Panc1 (cell line): ENCODE measurements at regions not wholly inside any gene's neighbourhood (a gene's known extent, or its start where the extent isn't known, plus 50 kb on each side); places are given as distances from the start of the nearest gene placed in this dataset.

Experiments used
- ATAC-seq: fragments of 200-7000 bp; cut with Tn5 transposase; 2 replicates; pipeline ENCODE4 v1.9.1; 2020; ENCODE audit warnings: mild to moderate bottlenecking, moderate library complexity
- BruUV-seq: library from RNA; stranded (reverse); fragments of 400-500 nt; replicated peaks from 2 replicates; lab custom pipeline; 2021; lab: Mats Ljungman, UMichigan
- CTCF ChIA-PET: fragments of 300-600 bp; sonication (Branson Sonifier 250); formaldehyde crosslinking; loops from one replicate; lab custom pipeline; 2022; ENCODE audit warnings: antibody characterized with exemption; lab: Charles Lee
- POLR2A ChIA-PET: fragments of 300-600 bp; sonication (Branson Sonifier 250); formaldehyde crosslinking; loops from one replicate; lab custom pipeline; 2022; ENCODE audit warnings: antibody characterized with exemption; lab: Charles Lee
- DNase-seq: peaks from one replicate; pipeline ENCODE4 v3.0.0-alpha.2; 2010; ENCODE audit warnings: low read depth, low spot score
- H3K27ac ChIP-seq: 2 replicates; pipeline ENCODE4 v1.5.1; 2011; ENCODE audit warnings: mild to moderate bottlenecking, low read length, inconsistent platforms
- H3K27me3 ChIP-seq: fragments of 200-500 bp; sonication (Bioruptor generic); 2 replicates; pipeline ENCODE4 v1.6.0; 2014; ENCODE audit warnings: low read length, inconsistent platforms; ENCODE audit not compliant: control insufficient read depth, insufficient read depth
- H3K36me3 ChIP-seq: fragments of 200-500 bp; sonication (Bioruptor generic); 2 replicates; pipeline ENCODE4 v1.5.1; 2014; ENCODE audit warnings: inconsistent platforms, mild to moderate bottlenecking, low read length, moderate library complexity; ENCODE audit not compliant: control insufficient read depth, insufficient read depth
- H3K4me1 ChIP-seq: 2 replicates; pipeline ENCODE4 v1.5.1; 2011; ENCODE audit warnings: inconsistent platforms, mild to moderate bottlenecking, low read length, moderate library complexity; ENCODE audit not compliant: control insufficient read depth, insufficient read depth
- H3K4me3 ChIP-seq, 2 experiments: 2 replicates each; pipeline ENCODE4 v1.5.1; 2011 to 2012; ENCODE audit warnings: low read depth in 2 of 2, low read length in 2 of 2, mild to moderate bottlenecking in 2 of 2, inconsistent platforms in 1 of 2, moderate library complexity in 1 of 2
- H3K9me3 ChIP-seq: fragments of 200-500 bp; sonication (Bioruptor generic); 2 replicates; pipeline ENCODE4 v1.5.1; 2014; ENCODE audit warnings: low read depth, mild to moderate bottlenecking, inconsistent platforms, low read length, moderate library complexity; ENCODE audit not compliant: control insufficient read depth, insufficient read depth
- CTCF ChIP-seq: fragments of 450-650 bp; IDR thresholded peaks from 2 replicates; pipeline ENCODE4 v1.5.1; 2017; ENCODE audit warnings: mild to moderate bottlenecking
- POLR2AphosphoS5 ChIP-seq: IDR thresholded peaks from 2 replicates; pipeline ENCODE4 v1.6.1; 2012; ENCODE audit warnings: mild to moderate bottlenecking, low read depth, low read length, moderate library complexity
- REST ChIP-seq, 2 experiments: IDR thresholded peaks; 2 replicates each; pipeline ENCODE4 v1.6.1; 2011 to 2012; ENCODE audit warnings: low read depth in 2 of 2, control low read depth in 1 of 2, low read length in 1 of 2, mild to moderate bottlenecking in 1 of 2, moderate library complexity in 1 of 2; ENCODE audit not compliant: insufficient read depth in 1 of 2
- SIN3A ChIP-seq: IDR thresholded peaks from 2 replicates; pipeline ENCODE4 v1.6.1; 2012; ENCODE audit warnings: low read depth, mild to moderate bottlenecking, low read length, moderate library complexity, borderline replicate concordance; ENCODE audit not compliant: insufficient read depth
- TCF7L2 ChIP-seq: IDR thresholded peaks from 2 replicates; pipeline ENCODE4 v1.6.1; 2011; ENCODE audit warnings: mild to moderate bottlenecking, low read depth, low read length, inconsistent platforms
- in situ Hi-C: cut with HindIII; loops from 2 replicates; pipeline ENCODE4 v1.10.0; 2016; ENCODE audit warnings: low sequenced_read_pairs, low pct_unique_long_range_greater_than_20kb
- intact Hi-C: fragments of 100-400 bp; cut with micrococcal nuclease; formaldehyde crosslinking; loops from one replicate; pipeline ENCODE4 v1.10.0; 2022; ENCODE audit not compliant: unreplicated experiment

GRCh38 chr2:173472112-173472511 lies 117.4 kb downstream of the CDCA7 start:
- H3K27me3 ChIP-seq, result no peaks in the 10 kb centered on the region
- no peak for TF ChIP-seq TCF7L2
- no peak for TF ChIP-seq REST (IDR thresholded peaks at IDR 0.05; ENCODE audit: insufficient read depth in 1 of 2, low read depth in 2 of 2, low read length in 1 of 2)
- no peak for TF ChIP-seq POLR2AphosphoS5
- no peak for TF ChIP-seq SIN3A
- TF ChIP-seq CTCF, result no peak
- no peaks in the 10 kb centered on the region for H3K36me3 ChIP-seq
- ATAC-seq (no peak), DNase-seq (no peak)
- in situ Hi-C loops, result no loop called here
- BruUV-seq, result no TSS peak
- POLR2A ChIA-PET, result no interaction called here
- no peaks in the 10 kb centered on the region for H3K4me1 ChIP-seq
- H3K9me3 ChIP-seq, result no peaks in the 10 kb centered on the region
- intact Hi-C loops, result no loop called here
- CTCF ChIA-PET, result no interaction called here
- H3K27ac ChIP-seq, result no peak overlapping the region
- H3K4me3 ChIP-seq, result no peak overlapping the region

GRCh38 chr2:173483137-173483536 lies 128.5 kb downstream of the CDCA7 start:
- Histone ChIP-seq H3K9me3 (no peaks in the 10 kb centered on the region), H3K27me3 (no peaks in the 10 kb centered on the region), H3K4me3 (no peak overlapping the region), H3K4me1 (no peaks in the 10 kb centered on the region), H3K27ac (no peak overlapping the region), H3K36me3 (no peaks in the 10 kb centered on the region)
- CTCF ChIA-PET, result no interaction called here
- DNase-seq (no peak), ATAC-seq (no peak)
- BruUV-seq, result no TSS peak
- intact Hi-C loops (no loop called here), in situ Hi-C loops (no loop called here)
- TF ChIP-seq SIN3A (no peak), REST (IDR thresholded peaks at IDR 0.05; ENCODE audit: insufficient read depth in 1 of 2, low read depth in 2 of 2, low read length in 1 of 2) (no peak), TCF7L2 (no peak), POLR2AphosphoS5 (no peak)
- POLR2A ChIA-PET, result no interaction called here
